ENCODE measurements at regions not wholly inside any gene's neighbourhood (a gene's known extent, or its start where the extent isn't known, plus 50 kb on each side); places are given as distances from the start of the nearest gene placed in this dataset.

GRCh38 chrX:20596856-20597255 lies 330.1 kb upstream of the RPS6KA3 start:
- no peak for DNase-seq

GRCh38 chrX:20595928-20596575 lies 329.3 kb upstream of the RPS6KA3 start:
- no peak for DNase-seq

GRCh38 chrX:20594985-20595384 lies 328.3 kb upstream of the RPS6KA3 start:
- DNase-seq, result no peak

GRCh38 chrX:20593836-20594235 lies 327.1 kb upstream of the RPS6KA3 start:
- DNase-seq, result no peak

- no peak for DNase-seq
These were observed 326.7 kb upstream of the RPS6KA3 start for GRCh38 chrX:20593402-20593801.

GRCh38 chrX:20591246-20591645 lies 324.5 kb upstream of the RPS6KA3 start:
- DNase-seq, result no peak

GRCh38 chrX:20585782-20586181 lies 319.1 kb upstream of the RPS6KA3 start:
- no peak for DNase-seq

GRCh38 chrX:20571611-20572010 lies 304.9 kb upstream of the RPS6KA3 start:
- DNase-seq, result no peak

- DNase-seq, result no peak
These were observed 300.4 kb upstream of the RPS6KA3 start for GRCh38 chrX:20567108-20567507.

GRCh38 chrX:20547611-20548051 lies 280.9 kb upstream of the RPS6KA3 start:
- no peak for DNase-seq

- DNase-seq, result no peak
These were observed 278.8 kb upstream of the RPS6KA3 start for GRCh38 chrX:20545538-20545937.

- DNase-seq, result no peak
These were observed 275.4 kb upstream of the RPS6KA3 start for GRCh38 chrX:20542072-20542471.

- DNase-seq, result no peak
These were observed 272.3 kb upstream of the RPS6KA3 start for GRCh38 chrX:20538974-20539373.

GRCh38 chrX:20531667-20532066 lies 265.0 kb upstream of the RPS6KA3 start:
- DNase-seq, result no peak

- no peak for DNase-seq
These were observed 263.8 kb upstream of the RPS6KA3 start for GRCh38 chrX:20530406-20530921.

GRCh38 chrX:20529711-20530110 lies 263.0 kb upstream of the RPS6KA3 start:
- no peak for DNase-seq

GRCh38 chrX:20529301-20529700 lies 262.6 kb upstream of the RPS6KA3 start:
- no peak for DNase-seq

- DNase-seq, result no peak
These were observed 260.9 kb upstream of the RPS6KA3 start for GRCh38 chrX:20527558-20528011.

GRCh38 chrX:20527041-20527440 lies 260.3 kb upstream of the RPS6KA3 start:
- no peak for DNase-seq

GRCh38 chrX:20523626-20524312 lies 257.1 kb upstream of the RPS6KA3 start:
- DNase-seq, result no peak

GRCh38 chrX:20522420-20522819 lies 255.7 kb upstream of the RPS6KA3 start:
- no peak for DNase-seq

- DNase-seq, result no peak
These were observed 254.5 kb upstream of the RPS6KA3 start for GRCh38 chrX:20521222-20521621.

- no peak for DNase-seq
These were observed 253.1 kb upstream of the RPS6KA3 start for GRCh38 chrX:20519826-20520225.

- no peak for DNase-seq
These were observed 252.4 kb upstream of the RPS6KA3 start for GRCh38 chrX:20519146-20519545.
